Neural progenitor cell (in vitro differentiated cells): ENCODE measurements at regions not wholly inside any gene's neighbourhood (a gene's known extent, or its start where the extent isn't known, plus 50 kb on each side); places are given as distances from the start of the nearest gene placed in this dataset.

ENCODE experiments used
- DNase-seq: peaks from one replicate; pipeline ENCODE4 v3.0.0-alpha.2; 2016; ENCODE audit warnings: low spot score
- H2AFZ ChIP-seq: fragments of 200-600 bp; sonication (generic); replicated peaks from 2 replicates; pipeline ENCODE4 v1.6.1; 2016; ENCODE audit warnings: antibody characterized with exemption
- H3F3A ChIP-seq: fragments of 200-600 bp; sonication (generic); 2 replicates; pipeline ENCODE4 v1.6.1; 2016; ENCODE audit warnings: antibody characterized with exemption, low read depth
- H3K27ac ChIP-seq: fragments of 200-600 bp; sonication (generic); 2 replicates; pipeline ENCODE4 v1.5.1; 2016; ENCODE audit warnings: mild to moderate bottlenecking
- H3K27me3 ChIP-seq: fragments of 200-600 bp; sonication (generic); 2 replicates; pipeline ENCODE4 v1.6.1; 2016; ENCODE audit warnings: mild to moderate bottlenecking, moderate library complexity
- H3K36me3 ChIP-seq: fragments of 200-600 bp; sonication (generic); 2 replicates; pipeline ENCODE4 v1.5.1; 2016
- H3K4me1 ChIP-seq: fragments of 200-600 bp; sonication (generic); 2 replicates; pipeline ENCODE4 v1.6.1; 2016; ENCODE audit warnings: mixed run types
- H3K4me2 ChIP-seq: fragments of 200-600 bp; sonication (generic); 2 replicates; pipeline ENCODE4 v1.6.1; 2016
- H3K4me3 ChIP-seq: fragments of 200-600 bp; sonication (generic); 2 replicates; pipeline ENCODE4 v1.5.1; 2016
- H3K79me2 ChIP-seq: fragments of 200-600 bp; sonication (generic); 2 replicates; pipeline ENCODE4 v1.6.1; 2016; ENCODE audit warnings: low read depth
- H3K9ac ChIP-seq: fragments of 200-600 bp; sonication (generic); 2 replicates; pipeline ENCODE4 v1.6.1; 2016
- H3K9me3 ChIP-seq: fragments of 200-600 bp; sonication (generic); 2 replicates; pipeline ENCODE4 v1.5.1; 2016; ENCODE audit warnings: low read depth
- H4K20me1 ChIP-seq: fragments of 200-600 bp; sonication (generic); 2 replicates; pipeline ENCODE4 v1.6.1; 2016; ENCODE audit warnings: low read depth
- H3K27ac Mint-ChIP-seq: 3 replicates; pipeline ENCODE4 v1.8.0; 2021; ENCODE audit warnings: mixed read lengths
- H3K27me3 Mint-ChIP-seq: 2 replicates; pipeline ENCODE4 v1.8.0; 2022; ENCODE audit warnings: low read depth, mild to moderate bottlenecking, inconsistent platforms, moderate library complexity, mixed read lengths; ENCODE audit not compliant: insufficient read depth
- H3K36me3 Mint-ChIP-seq: 3 replicates; pipeline ENCODE4 v1.8.0; 2021; ENCODE audit warnings: mixed read lengths
- H3K4me1 Mint-ChIP-seq: 3 replicates; pipeline ENCODE4 v1.8.0; 2021; ENCODE audit warnings: mixed read lengths
- H3K4me3 Mint-ChIP-seq: 3 replicates; pipeline ENCODE4 v1.8.0; 2021; ENCODE audit warnings: mild to moderate bottlenecking, moderate library complexity, mixed read lengths
- H3K9me3 Mint-ChIP-seq: 3 replicates; pipeline ENCODE4 v1.8.0; 2020; ENCODE audit warnings: mixed read lengths
- EZH2 ChIP-seq: fragments of 200-600 bp; sonication (generic); IDR thresholded peaks from 2 replicates; pipeline ENCODE4 v1.6.1; 2017; ENCODE audit warnings: antibody characterized with exemption, mild to moderate bottlenecking, moderate library complexity
- EZH2phosphoT487 ChIP-seq: fragments of 200-600 bp; sonication (generic); IDR thresholded peaks from 2 replicates; pipeline ENCODE4 v1.6.1; 2017; ENCODE audit warnings: antibody characterized with exemption
- TF ChIP-seq, protein P1 (sequence below): fragments of 200-600 bp; sonication (generic); IDR thresholded peaks from 2 replicates; pipeline ENCODE4 v1.5.1; 2017; ENCODE audit warnings: antibody characterized with exemption, mild to moderate bottlenecking

DNA sequence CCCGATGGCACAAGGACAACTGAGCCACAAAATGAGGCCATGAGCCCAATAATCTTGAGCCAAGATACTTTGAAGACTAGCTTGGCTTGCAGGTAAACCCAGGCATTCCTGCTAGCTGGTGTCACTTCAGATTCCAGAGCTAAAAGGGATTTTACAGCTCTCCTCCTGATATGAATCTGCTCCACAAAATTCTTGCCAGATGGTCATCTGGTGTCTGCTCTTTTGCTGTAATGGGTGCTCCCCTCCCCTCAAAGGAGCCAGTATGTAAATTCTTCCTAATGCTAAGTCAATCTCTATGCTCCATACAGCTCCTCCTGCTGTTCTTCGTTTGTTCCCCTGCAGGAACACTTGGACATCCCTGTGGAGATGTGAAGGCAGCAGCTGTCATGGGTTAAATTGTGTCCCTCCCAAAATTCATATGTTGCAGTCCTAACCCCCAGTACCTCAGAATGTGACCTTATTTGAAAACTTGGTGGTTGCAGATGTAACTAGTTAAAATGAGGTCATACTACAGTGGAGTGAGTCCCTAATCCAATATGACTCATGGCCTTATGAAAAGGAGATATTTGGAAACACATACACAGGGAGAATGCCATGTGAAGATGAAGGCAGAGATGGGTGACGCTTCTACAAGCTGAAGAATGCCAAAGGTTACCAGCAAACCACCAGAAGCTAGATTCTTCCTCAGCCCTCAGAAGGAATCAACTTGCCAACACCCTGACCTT lies 180.6 kb upstream of the PALMD start:
- Mint-ChIP-seq H3K36me3 (no peaks in the 10 kb centered on the region), H3K9me3 (no peaks in the 10 kb centered on the region), H3K4me1 (peaks cover 10% of the 10 kb centered on the region), H3K4me3 (no peak overlapping the region), H3K27me3 (peaks cover 2% of the 10 kb centered on the region), H3K27ac (no peak overlapping the region)
- no peaks in the 10 kb centered on the region for H3K4me1 ChIP-seq
- no peak overlapping the region for H3K4me3 ChIP-seq
- no peaks in the 10 kb centered on the region for H4K20me1 ChIP-seq
- no peaks in the 10 kb centered on the region for H3K36me3 ChIP-seq
- no peaks in the 10 kb centered on the region for H3K79me2 ChIP-seq
- H3K9ac ChIP-seq = no peak overlapping the region
- no peak for DNase-seq
- H3F3A ChIP-seq = no peaks in the 10 kb centered on the region
- H3K27ac ChIP-seq = no peak overlapping the region
- TF ChIP-seq, protein P1, sequence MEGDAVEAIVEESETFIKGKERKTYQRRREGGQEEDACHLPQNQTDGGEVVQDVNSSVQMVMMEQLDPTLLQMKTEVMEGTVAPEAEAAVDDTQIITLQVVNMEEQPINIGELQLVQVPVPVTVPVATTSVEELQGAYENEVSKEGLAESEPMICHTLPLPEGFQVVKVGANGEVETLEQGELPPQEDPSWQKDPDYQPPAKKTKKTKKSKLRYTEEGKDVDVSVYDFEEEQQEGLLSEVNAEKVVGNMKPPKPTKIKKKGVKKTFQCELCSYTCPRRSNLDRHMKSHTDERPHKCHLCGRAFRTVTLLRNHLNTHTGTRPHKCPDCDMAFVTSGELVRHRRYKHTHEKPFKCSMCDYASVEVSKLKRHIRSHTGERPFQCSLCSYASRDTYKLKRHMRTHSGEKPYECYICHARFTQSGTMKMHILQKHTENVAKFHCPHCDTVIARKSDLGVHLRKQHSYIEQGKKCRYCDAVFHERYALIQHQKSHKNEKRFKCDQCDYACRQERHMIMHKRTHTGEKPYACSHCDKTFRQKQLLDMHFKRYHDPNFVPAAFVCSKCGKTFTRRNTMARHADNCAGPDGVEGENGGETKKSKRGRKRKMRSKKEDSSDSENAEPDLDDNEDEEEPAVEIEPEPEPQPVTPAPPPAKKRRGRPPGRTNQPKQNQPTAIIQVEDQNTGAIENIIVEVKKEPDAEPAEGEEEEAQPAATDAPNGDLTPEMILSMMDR = no peak
- no peak for TF ChIP-seq EZH2phosphoT487
- no peak for TF ChIP-seq EZH2
- no peaks in the 10 kb centered on the region for H3K9me3 ChIP-seq
- H2AFZ ChIP-seq = no peak overlapping the region
- no peak overlapping the region for H3K4me2 ChIP-seq
- H3K27me3 ChIP-seq = no peaks in the 10 kb centered on the region

DNA sequence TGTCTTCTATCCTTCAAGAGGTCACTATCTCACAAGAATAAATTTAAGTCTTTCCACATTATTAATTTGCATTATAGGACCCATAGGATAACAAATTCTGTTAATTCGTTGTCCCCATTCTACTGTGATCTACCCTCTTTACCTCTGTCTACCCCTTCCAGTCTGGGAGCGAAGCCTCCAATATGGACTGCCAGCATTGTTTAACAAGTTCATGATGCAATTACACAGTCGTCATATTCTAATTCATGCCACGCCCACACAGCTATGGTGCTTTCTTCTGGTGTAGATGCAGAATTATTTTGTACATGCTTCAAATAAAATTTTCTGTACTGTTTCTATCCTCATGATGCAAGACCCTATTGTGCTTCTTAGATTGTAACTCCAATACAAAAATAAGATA lies 178.3 kb upstream of the PALMD start:
- TF ChIP-seq, protein P1 = no peak
- TF ChIP-seq EZH2phosphoT487 (no peak), EZH2 (no peak)
- no peak overlapping the region for H3K4me3 ChIP-seq
- no peak overlapping the region for H2AFZ ChIP-seq
- no peak overlapping the region for H3K4me3 Mint-ChIP-seq
- H3K27me3 Mint-ChIP-seq = peaks cover 2% of the 10 kb centered on the region
- no peaks in the 10 kb centered on the region for H3K36me3 Mint-ChIP-seq
- no peaks in the 10 kb centered on the region for H3K4me1 ChIP-seq
- H4K20me1 ChIP-seq = no peaks in the 10 kb centered on the region
- no peak for DNase-seq
- H3K9me3 Mint-ChIP-seq = no peaks in the 10 kb centered on the region
- peaks cover 10% of the 10 kb centered on the region for H3K4me1 Mint-ChIP-seq
- H3K9me3 ChIP-seq = no peaks in the 10 kb centered on the region
- H3K27ac Mint-ChIP-seq = no peak overlapping the region
- H3K27me3 ChIP-seq = no peaks in the 10 kb centered on the region
- no peak overlapping the region for H3K9ac ChIP-seq
- H3K79me2 ChIP-seq = no peaks in the 10 kb centered on the region
- H3F3A ChIP-seq = no peaks in the 10 kb centered on the region
- no peak overlapping the region for H3K27ac ChIP-seq
- no peak overlapping the region for H3K4me2 ChIP-seq
- no peaks in the 10 kb centered on the region for H3K36me3 ChIP-seq

DNA sequence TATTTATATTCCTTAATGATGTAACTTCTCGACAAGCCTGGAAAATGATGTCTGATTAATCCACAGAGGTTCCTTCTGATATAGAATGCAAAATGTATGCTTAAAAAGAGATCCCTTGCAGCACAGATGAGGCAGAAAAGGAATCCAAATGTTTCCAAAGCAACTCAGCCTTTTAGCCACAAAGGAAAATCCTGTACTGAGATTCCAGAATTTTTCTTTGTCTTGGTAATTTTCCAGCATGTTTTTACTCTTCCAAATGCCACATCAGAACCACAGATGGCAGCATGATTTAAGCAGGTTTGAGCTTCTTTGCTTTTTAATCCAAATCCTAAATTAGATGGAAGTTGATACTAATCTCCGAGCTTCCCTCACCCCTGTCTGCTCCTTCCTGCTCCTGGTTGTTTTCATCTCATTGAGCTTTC lies 176.4 kb upstream of the PALMD start:
- H3K4me2 ChIP-seq = no peak overlapping the region
- H2AFZ ChIP-seq = peak overlapping the region; percentile 0
- H3K27me3 ChIP-seq = no peaks in the 10 kb centered on the region
- Mint-ChIP-seq H3K27me3 (peaks cover 2% of the 10 kb centered on the region), H3K4me1 (peaks cover 10% of the 10 kb centered on the region), H3K4me3 (no peak overlapping the region), H3K27ac (peak overlapping the region; percentile 58), H3K9me3 (no peaks in the 10 kb centered on the region), H3K36me3 (no peaks in the 10 kb centered on the region)
- no peak overlapping the region for H3K27ac ChIP-seq
- no peaks in the 10 kb centered on the region for H3K36me3 ChIP-seq
- no peaks in the 10 kb centered on the region for H4K20me1 ChIP-seq
- H3K4me1 ChIP-seq = no peaks in the 10 kb centered on the region
- TF ChIP-seq, protein P1 = no peak
- no peak for TF ChIP-seq EZH2phosphoT487
- TF ChIP-seq EZH2 = no peak
- H3K9ac ChIP-seq = no peak overlapping the region
- H3F3A ChIP-seq = no peaks in the 10 kb centered on the region
- no peak for DNase-seq
- no peaks in the 10 kb centered on the region for H3K9me3 ChIP-seq
- no peak overlapping the region for H3K4me3 ChIP-seq
- no peaks in the 10 kb centered on the region for H3K79me2 ChIP-seq
